ENCODE measurements at regions not wholly inside any gene's neighbourhood (a gene's known extent, or its start where the extent isn't known, plus 50 kb on each side); places are given as distances from the start of the nearest gene placed in this dataset.
A peak's percentile ranks its signal among the peaks of the same experiment; 100 is the strongest.

DNA sequence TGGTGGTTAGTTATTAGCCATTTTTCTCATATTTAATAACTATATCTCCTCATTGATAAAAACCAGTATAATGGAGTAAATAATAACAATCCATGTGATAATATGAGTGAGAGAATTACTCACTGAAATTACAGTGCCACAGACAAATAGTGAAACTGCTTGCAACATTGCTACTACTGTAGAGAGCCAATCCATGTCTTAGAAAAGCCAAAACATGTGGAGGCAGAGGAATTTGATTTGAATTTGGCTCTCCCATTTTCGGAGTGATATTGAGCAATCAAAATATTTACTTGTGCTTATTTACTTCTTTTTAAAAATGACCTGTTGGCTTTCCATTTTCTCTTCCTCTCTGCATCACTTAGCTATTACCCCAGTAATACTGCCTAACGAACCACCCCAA lies 288.3 kb upstream of the TCF4 start:
- no peak for DNase-seq

DNA sequence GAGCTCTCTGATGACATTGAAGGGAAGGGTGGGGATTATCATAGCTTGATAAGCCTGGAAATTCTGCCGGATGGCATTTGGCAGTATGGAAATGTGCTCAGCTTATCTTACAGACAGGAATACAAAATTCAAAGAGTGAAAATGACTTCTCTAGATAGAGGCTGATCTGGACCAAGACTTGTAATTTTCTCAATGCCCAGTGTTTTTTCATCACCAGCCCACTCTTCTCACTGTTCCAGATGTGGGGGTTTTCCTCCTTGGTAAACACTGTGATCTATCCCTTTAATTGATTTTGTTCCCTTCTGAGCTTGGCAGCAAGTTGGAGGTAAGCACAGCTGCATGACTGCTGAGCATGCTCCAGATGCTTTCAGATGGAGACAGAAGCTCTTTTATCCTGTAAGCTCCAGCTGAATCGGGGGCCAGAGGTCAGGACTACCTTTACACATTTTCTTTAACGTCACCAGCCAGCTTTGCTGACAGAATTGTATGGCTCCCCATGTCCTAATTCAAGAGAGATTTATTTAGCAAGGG lies 287.4 kb upstream of the TCF4 start:
- DNase-seq = no peak

DNA sequence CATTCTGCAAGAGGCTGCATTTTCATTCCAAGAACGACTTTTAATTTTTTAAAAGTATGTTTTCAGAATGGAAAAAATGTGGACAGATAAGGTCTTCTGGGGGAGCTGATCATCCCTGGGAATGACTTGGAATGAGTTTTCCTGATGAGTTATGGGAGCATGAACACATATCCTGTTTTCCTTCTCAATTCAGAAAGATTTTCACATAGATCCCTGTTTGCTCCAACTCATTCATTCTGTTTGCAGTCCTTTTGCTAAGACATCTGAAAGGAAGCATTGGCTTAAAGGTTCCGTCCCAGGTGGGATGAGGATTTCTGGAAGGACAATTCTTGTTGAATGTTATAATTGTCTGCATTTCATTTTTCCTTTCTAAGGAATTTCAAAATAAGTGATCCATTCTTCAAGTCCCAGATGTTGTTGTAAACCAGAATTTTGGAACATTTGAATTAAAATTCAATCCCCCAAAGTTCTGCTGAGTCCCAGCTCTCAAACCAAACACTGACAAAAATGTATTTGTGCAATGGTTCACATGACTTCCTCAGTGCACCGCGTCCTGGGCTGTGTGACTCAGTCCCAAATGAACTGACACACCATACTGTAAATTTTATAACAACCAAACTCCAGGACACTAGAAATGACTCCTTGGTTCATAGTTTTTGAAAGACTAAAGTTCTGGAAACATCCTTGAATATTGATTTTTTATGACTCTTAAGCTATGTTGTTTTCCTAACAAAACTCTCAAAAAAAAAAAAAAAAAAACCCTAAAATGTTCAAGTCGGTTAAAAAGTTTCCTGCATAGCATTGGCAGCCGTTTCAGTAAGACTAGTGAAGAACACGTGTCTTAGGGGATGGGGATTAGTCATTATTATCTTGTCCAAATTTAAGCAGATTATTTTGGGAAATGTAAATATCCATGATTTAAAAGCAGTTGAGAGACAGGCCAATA lies 281.8 kb upstream of the TCF4 start:
- peak; percentile 86 for DNase-seq

DNA sequence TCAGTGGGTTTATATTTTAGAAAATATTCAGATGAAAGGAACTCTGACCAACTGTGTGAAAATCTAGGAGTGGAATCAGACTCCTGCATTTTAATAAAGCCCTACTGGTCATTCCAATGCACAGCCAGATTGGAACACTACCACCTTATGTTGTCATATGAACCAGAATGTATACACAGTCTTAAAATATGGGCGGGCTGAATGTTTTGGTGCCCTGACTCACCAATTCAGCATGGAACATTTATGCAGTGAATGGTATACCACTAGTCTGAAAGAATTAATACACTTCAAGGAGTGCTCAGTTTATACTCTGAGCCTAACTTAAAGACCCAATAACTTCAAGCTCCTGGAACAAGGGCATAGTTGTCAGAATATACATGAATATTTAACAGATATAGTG lies 280.9 kb upstream of the TCF4 start:
- DNase-seq = no peak

DNA sequence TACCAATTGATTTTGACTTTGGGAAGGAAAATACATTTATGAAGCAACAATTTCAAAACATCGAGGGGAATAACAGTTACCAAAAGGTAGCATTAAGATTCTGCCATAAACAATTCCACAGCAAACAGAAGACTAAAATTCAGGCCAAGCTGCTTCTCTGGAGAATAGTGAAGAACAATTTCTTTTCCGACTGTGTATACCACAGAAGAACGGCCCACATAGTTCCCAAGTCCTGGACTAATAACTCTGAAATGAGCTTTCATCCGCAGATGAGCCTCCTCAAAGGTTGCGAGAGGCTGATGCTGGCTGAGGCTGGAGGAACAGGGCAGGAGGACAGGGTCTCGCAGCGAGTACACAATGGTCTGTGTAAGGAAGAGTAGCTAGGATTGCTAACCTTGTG lies 278.9 kb upstream of the TCF4 start:
- no peak for DNase-seq

DNA sequence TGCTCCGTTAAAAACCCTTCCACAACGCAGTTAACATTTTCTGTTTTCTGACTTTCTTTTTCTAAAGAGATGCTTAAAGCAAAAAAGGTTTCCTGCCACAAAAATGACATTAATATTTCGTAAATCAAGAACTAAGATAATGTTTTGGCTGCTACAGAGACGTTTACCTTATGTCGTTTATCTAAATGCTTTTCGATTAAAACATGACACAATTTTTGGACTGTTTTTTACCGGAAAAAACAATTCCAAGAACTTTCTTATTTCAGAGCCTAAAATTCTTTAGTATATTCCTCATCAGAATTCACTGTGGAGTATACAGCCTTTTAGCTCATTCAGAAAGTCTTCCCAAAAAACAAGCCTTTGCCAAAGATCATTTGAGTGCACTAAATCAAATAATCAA lies 278.0 kb upstream of the TCF4 start:
- peak; percentile 46 for DNase-seq

DNA sequence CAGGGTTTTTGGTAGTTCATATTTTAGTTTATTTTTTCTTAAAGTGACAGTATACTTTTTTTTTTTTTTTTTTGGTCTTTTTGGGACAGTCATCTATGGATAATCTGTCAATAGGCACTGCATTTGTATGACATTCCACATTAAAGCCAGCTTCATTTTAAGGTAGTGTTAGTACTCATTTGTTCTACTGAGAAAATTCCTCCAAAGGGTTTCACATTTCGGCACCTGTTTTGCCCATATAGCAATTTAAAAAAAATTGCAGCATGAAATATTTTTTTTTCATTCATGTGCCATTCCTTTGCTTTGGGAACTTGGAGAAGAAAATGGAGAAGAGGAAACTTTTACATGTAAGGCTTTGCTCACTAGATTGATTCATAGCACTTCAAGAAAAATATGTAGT lies 276.3 kb upstream of the TCF4 start:
- no peak for DNase-seq

DNA sequence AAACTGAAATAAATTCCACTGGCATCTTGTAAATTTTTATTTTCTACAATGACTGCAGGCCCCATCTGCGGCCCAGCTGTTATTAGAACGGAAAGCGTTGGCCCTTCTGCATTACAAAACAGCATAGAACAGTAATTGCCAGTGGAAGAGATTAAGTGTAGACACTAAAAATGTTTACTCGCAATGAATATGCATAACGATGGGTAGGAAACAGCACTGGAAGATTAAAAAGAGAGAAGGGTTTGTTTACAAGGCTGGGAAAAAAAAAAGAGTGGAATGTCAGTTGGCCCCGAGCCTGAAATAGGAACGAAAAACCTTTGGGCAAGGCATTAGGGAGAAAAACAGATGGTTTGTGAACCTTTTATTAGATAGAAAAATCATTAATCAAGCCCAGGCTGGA lies 275.9 kb upstream of the TCF4 start:
- peak; percentile 93 for DNase-seq

DNA sequence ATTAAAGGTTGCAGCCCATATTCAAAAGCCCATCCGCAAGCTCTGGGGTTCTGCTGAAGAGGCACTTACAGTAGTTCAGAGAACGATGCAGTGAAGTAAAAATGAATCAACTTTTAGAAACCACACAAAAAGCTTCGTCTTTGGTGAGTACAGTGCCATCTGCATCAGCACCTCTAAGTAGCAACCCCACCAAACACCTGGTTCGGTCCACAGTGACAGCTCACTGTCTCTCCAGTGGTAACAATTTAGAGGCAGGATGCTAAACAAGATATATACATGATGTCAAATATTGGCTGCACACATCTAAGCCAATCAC lies 275.4 kb upstream of the TCF4 start:
- DNase-seq = peak; percentile 56

DNA sequence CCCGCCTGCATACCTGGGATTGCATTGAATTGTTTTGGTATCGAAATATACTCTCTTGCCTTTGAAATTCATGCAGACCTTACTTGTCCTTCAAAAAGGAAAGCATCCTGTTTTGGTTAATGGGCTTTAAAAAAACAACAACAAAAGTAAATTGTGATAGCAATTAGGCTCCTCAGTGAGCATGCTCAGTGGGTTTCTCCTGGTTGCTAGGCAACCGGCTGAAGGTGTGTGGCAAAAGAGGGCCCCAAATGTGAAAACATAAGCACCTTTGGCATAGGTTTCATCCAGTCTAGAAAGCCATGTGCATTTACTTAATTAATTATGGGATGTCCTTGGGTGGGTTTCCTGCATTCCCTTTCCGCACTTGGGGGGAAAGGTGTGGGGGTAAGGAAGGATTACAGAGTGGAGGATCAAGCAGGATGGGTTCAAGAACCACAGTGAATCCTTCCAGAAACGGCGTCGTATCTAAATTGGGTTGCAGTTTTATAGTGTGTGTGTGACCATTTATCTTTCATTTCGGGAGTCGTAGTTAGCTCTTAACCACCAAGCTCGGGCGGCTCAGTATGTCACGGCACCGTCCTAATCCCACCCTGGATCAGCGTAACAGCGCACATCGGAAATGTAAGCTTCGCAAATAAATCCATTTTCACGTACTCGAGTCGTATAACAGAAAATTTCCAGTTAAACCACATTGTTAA lies 274.9 kb upstream of the TCF4 start:
- DNase-seq = peak; percentile 56

DNA sequence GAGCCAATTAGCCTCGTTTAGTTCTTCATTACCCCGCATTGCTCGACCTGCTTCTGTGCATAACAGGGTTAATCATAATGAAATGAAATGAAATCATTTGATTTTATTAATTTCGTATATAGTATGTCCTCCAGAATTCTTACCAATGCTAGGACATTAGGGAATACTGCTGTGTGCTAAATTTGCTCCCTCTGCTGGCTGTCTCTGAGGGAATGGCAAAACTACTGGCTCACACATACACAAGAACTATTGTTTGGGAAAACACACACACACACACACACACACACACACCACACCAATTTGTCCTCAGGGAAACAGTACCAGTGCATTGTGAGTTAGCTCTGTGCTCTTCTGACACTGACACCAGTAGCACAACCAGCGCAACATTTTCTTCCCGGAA lies 273.3 kb upstream of the TCF4 start:
- peak; percentile 61 for DNase-seq

DNA sequence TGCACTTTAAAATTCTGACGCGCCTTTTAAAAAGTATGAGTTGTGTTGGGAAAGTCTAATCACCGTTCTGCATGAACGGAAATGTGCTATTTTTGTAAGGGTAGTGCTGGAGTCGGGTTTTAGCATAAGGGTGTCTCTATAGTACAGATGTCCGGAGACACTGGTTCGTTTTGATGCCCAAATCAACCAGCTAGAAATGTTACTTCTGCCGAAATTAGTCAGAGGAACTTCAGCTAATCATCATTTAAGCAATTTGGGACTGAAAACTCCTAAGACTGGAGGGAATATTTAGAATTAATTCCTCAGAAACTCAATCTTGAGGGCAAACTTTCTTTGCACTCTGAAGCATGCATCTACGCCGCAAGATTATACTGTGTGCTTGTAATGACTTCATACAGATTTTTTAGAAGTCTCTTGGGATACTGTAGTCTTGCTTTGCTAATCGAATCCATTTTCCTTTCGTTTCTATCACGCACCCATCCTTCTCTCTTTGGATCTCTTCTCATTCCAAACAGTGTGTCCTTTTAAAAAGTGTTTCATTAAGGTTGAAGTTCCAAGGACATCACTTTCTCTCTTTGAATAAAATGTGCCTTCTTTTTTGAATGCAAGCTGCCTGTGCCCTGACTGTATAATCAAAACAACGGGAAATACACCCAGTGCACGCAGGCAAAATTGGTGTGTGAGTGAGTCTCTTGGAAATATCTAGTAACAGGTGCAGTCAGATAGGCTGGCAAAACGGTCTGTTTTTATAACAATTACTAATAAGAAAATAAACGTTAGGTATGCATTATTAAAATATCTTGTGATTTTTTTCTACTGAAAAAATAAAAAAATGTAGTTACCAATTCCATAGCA lies 270.9 kb upstream of the TCF4 start:
- DNase-seq = peak; percentile 82

DNA sequence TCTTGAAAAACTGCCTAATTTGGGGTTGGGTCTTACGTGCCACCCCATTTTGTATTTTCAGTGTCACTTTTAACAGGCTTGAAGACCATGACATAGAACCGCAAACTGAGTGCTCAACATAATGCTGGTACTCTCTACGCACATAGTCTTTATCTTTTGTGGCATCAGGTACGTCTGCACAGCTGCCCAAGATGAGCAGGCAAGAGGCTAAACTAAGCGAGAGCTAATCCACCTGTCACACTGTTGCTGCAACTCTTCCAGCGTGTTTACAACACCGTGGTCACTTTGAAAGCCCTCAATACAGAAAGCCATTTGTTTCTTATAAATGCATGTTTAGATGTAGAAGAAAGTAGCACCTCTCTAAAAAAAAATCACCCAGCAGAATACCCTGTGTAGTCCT lies 270.0 kb upstream of the TCF4 start:
- DNase-seq = no peak

DNA sequence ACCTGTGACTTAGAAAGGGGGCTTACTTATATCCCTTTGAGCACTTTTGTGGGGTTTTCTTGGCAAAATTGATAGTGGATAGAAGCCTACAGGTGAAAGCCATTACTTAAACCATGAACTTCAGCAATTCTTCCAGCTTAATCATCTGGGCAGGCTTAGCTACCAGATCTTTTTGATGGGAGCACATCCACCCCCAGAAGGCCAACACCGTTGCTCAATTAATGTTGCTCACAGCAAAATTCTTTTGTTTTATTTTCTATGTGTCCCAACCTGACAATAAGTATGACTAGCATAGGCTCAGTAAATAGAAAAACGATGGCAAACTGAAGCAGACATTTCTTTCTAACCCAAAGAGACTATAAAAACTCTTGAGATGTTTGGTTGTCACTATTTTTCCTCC lies 269.4 kb upstream of the TCF4 start:
- no peak for DNase-seq

DNA sequence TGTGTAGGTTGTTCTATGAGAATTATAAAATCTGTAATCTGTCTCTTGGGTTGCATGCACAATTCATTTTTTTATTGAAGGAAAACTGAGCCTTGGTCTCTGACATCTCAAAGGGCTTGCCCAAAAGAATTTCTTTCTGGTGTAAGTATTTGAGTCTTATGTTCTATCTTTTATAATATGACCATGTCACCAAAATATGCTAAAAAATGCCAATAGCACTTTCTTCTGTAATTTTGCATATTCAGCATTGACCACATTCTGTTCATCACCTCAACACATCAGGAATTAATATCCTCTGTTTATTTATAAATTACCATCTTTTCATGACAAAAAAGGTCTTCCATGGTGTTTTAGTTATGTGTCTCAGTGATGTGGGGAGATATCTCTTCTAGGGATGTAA lies 268.7 kb upstream of the TCF4 start:
- no peak for DNase-seq

DNA sequence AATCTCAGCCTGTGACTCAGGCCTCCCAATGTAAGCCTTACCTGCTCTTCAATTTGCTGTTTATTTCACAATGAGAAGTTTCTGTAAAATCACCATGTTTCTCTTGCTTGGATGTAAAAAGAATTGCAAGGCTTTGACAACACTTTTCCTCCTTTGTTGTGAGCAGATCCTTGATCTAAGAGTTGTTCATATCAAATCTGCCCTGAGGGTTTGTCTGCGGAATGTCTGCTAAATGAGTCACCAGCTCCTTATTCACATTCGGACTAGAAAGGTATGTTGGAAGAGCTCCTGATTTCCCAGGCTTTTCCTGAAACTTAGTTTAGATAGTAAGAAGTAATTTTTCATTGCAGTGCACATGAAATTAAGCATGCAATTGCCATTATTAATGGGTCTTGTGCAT lies 268.2 kb upstream of the TCF4 start:
- no peak for DNase-seq

DNA sequence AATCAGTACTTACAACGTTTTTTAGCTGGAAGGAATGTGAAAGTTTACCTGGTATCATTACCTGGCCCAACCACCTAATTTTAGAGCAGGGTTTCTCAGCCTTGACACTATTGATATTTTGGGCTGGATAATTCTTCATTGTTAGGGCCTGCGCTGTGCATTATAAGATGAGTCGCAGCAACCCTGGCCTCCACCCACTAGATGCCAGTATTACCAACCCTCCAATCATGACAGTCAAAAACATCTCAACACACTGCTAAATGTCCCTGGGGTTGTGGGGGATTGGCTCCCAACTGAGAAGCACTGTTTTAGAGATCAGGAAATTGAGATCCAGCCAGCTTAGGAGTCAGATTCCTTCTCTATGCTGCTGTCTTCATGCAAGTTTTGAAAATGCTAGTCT lies 265.3 kb upstream of the TCF4 start:
- DNase-seq = no peak

DNA sequence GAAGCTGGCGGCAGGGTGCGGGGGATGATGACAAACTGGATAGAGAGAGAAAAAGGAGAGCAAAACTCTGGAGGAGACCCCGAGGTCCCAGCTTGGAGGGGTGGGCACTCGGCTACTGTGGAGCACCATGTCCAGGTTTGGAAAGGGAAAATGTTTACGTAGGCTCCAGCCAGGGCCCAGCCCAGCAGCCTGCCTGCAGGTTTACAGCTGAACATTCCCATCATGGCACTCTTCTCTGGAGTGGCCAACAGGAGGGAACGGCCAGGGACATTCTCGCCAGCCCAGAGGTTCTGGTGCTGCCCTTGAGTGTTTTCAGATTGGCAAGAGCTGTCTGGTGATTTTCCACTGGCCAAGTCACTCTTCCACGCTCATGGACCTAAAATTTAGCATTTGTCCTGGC lies 262.9 kb upstream of the TCF4 start:
- DNase-seq = no peak

DNA sequence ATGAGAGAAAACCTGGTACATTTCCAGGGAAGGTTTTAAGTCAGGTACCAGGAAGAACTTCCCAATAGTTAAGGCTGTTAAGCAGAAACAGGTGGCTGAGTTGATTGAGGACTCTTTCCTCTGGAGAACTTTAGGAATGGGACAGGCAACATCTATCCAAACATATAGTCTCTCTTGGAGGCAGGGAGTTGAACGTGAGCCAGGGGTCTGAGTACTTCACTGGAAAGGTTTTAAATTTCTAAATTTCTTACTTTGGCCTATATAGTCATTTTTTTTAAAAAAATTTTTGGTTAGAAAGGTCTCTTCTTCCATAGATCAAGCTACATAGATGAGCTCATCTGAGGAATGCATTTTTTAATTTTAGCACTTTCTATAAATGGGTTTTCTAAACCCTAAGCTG lies 261.4 kb upstream of the TCF4 start:
- no peak for DNase-seq

DNA sequence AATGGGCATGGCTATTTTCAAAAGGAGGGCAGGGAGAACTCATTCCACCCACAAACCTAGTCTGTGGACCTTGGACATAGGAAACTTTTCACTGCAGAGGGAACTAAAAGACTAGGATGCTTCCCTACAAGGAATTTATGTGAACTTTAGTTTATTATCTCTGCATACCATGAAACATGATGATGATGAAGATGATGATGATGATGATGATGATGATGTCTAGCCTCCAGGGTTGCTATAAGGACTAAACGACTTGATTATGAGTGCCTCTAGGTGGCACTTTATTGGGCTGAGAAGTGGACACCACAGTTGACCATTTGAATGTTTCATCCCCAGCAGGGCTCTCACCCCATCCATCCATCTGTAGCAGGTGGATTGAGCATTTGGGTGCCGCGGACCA lies 260.0 kb upstream of the TCF4 start:
- DNase-seq = no peak

DNA sequence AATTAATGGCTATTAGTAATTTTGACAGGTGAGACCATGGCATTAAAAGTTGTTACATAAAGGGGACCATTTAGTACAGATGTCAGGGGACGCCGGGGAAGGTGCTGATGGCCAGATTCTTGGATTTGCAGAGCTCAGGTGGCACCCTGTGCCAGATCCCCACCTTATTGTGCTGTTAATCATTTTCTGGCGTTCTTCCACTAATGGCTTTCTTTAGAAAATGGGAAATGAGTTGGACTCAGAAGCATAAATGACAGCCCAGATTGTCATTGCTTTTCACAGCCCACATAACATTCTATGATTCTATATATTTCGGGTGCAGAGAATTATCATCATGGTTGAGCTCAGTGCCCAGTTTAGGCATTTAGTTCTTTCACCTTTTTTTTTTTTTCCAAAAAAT lies 257.2 kb upstream of the TCF4 start:
- no peak for DNase-seq

DNA sequence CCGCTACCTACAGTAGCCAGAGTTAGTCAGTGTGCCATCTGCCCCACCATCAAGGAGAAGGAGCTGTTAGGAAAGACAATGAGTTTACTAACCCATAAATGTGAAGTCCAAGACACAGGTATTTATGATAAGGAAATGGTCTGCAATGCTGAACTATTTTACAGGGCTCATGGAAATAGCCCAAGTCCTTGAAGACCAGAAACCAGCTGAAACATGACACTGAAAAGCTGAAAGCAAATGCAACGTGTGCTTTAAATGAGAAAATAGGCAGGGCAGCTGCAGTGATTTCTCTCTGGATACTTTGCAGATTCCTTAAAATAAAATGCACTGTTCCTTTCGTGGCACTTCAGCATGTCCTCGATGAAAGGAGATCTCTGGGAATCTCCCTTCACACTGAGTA lies 256.4 kb upstream of the TCF4 start:
- DNase-seq = no peak

DNA sequence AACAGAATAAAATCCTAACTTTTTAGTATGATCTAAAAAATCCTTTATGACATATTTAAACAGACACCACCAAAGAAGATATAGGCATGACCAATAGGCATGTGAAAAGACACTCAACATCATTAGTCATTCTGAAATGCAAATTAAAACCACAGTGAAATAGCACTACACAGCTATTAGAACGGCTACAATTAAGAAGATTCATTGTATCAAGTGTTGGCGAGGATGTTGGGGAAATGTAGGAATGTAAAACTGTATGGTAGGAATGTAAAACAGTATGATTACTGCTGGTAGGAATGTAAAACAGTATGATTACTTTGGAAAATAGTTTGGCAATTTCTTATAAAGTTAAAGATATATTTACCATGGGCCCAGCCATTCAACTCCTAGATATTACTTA lies 253.3 kb upstream of the TCF4 start:
- DNase-seq = no peak
